DMS53 (cell line): ENCODE measurements at regions not wholly inside any gene's neighbourhood (a gene's known extent, or its start where the extent isn't known, plus 50 kb on each side); places are given as distances from the start of the nearest gene placed in this dataset.
"Not testable (repeated sequence)": the region's sequence is repeated elsewhere in the genome, so short reads cannot be mapped to it uniquely, and the experiment has no call there.

Experiments used
- DNase-seq: peaks from one replicate; lab custom pipeline; 2025; lab: John Stamatoyannopoulos, UW

DNA sequence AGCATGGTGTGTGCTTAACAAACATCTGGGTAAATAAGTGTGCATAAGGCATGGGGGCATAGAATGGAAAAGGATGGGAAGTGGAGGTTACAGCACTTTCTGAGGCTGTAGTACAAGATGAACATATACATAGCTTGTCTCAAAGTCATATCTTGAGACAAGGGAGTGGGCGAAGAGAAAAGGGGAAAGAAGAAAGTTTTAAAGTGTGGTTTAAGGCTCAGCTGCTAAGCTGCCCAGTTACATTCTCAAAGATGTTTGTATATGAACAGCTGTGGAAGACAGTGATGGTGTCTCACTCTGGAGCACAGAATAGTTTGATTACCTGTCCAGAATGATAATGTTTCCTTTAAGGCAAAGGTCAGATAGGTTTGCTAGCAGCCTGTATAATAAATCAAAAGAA lies 61.9 kb upstream of the LANCL2 start:
- no peak for DNase-seq

DNA sequence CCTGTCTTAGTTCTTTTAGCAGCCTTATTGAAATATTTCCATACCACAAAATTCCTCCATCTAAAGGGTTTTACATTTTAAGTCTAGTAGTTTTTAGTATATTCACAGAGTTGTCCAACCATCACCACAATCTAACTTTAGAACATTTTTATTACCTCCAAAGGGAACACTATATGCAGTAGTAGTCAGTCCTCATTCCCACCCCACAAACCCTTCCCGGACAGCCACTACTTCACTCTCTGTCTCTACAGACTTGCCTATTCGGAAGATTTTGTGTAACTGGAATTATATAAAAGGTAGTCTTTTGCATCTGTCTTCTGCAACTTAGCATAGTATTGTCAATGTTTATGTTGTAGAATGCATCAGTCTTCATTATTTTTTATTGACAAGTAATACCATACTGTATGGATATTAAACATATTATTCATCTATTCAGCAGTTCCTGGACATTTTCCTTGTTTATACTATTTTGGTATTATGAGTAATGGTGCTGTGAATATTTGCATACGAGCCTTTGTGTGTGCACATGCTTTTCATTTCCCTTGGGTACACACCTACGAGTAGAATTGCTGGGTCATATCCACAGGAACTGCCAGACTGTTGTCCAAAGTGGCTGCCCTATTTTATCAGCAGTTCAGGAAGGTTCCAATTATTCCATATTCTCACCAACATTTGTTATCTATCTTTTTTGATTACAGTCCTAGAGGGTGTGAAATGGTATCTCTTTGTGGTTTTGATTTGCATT lies 60.9 kb upstream of the LANCL2 start:
- peak; percentile 14 for DNase-seq

DNA sequence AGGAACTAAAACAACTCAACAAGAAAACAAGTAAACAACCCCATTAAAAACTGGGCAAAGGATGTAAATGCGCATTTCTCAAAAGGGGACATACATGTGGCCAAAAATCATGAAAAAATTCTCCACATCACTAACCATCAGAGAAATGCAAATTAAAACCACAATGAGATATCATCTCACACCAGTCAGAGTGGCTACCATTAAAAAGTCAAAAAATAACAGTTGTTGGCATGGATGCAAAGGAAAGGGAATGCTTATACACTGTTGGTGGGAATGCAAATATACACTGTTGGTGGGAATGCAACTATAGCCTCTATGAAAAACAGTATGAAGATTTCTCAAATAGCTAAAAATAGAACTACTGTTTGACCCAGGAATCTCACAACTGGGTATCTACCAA lies 60.0 kb upstream of the LANCL2 start:
- DNase-seq, result no peak

DNA sequence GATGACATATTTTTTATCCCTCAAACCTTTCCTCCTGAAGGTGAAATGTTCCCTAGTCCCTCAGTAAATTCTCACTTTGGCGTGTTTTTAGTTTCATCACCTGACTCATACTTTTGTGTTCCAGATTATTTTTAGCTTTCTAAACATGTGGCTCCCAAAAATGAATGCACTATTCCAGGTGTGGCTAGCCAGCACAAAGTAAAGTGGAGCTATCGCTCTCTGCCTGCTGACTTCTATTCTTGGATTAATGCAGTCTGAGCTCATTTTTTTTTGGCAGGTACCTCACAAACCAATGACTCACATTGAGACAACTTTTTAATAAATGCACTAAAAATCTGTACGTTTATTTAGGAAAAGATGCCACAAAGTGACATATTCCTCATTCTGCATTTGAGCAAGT lies 58.8 kb upstream of the LANCL2 start:
- no peak for DNase-seq

DNA sequence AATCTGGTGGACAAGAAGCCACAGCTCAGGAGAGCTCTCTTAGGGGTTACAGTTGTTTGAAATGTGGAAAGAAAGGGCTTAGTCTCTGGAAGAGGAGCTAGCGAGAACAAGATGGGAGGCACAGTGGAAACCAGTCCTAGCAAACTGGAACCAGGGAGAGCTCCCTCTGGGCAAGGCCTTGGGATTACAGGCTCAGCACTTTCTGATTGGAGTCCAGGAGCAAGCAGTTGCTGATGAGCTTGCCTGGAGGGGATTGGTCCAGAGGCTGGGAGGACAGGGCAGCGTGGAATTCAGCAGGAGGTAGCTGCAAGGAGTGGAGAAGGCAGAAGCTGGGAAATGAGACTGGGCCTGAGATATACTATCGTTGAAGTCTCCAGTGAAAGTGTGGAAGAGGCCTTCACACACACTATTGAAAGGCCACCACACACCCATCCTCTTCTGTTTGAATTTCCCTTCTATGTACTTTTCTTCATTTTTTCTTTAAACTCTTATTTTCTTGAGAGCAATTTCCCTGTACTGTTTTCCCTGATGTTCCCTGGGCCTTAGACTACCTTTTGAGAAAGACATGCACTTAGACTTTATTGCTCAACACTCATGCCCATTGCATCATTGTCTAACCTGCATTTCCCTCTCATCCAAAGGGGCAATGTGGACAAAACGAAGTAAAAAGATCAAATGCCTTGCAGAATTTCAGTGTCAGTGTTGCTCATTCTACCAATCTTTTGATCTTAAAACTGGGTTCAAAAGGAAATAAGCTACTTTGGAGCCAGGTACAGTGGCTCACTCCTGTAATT lies 57.8 kb upstream of the LANCL2 start:
- no peak for DNase-seq

DNA sequence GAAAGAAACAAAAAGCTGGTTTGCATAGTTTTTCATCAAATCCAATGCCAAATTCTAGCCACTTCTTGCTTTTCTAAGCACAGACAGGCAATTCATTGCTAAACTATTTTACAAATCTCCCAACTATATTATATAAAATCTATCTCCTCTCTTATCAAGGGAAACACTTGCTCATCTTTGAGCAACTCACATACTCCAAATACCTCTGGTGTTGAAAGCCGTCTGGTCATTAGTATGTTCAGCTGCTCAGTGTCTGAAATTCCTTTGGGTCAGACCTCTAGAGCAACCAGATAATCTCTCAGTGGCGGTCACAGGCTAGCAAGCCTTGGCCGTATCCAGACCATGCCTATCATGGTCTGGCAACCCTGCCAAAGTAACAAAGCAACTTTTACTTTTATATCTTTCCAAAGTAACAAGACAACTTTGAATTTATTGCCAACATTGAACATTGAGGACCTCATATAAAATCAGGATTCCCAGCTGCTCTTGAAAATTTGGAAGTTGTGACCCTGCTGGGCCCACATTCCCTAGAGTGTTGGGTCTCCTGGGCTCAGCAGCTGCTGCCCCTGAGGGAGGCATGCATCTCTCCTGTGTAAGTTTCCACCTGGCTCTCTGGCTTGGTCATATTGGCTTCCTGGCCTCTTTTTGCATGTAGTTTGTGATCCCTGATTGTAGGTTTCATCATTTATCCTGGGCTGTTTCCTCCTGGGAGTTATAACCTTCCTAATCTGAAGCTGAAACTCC lies 56.8 kb upstream of the LANCL2 start:
- no peak for DNase-seq

DNA sequence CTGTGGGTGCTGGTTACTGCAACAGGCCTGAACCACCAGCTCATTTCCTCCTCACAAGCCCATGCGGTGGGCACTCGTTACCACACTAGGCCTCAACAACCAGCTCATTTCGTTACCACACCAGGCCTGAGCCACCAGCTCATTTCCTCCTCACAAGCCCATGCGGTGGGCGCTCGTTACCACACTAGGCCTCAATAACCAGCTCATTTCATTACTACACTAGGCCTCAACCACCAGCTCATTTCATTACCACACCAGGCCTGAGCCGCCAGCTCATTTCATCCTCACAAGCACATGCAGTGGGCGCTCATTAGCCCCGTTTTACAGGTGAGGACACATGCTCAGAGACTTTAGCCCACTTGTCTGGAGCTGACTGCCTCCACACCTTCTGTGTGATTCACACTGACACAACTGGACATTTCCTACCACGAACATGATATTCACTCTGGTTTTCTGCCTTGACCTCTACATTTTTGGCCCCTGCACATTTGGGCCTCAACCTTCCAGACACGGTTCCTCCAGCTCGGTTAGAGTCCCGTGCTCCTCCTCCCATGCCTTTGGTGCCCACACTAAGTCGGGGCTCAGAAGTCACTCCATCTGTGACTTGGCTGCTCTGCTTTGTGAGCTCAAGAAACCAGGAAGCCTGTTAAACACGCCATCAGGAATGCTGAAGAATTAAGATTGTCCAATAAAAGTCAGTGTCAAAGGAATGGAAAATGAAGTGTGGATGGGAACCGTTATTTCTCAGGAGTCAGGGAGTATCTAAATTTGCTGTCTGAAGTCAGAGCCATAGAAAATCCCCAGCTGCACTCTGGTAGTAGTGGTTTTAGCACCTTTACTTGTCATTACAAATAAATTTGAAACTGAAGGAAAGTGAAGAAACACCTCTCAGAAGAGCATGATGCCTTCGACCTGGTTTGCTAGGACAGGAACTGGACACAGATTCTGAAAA lies 55.8 kb upstream of the LANCL2 start:
- no peak for DNase-seq

DNA sequence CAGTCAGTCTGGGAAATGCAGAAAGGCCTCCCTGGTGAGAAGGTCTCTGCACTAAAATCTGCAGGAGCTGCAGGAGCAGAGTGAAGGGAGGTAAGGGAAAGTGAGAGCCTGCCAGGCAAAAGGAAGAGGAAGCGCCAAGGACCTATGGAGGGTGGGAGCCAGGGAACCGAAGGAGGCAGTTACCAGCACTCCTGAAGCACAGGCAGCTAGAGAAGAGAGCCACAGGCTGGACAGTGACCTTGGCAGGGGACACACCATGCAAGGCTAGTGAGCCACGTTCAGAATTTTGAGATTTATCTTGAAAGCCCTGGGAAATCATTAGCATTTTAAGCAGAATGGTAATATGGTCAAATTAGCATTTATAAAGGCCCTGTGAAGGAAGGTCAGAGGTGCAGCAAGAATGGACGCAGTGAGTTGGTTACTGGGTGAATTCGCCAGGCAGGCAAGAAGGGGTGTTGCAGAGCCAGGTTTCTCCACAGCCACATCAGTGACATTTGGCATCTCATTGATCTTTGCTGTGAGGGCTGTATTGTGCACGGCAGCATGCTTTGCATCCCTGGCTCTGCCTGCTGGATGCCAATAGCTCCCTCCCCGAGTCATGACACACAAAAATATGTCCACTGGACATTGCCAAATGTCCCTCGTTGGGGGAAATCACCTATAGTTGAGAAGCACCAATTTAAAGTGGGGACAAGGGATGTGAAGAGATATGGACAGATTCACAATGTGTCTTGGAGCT lies 54.7 kb upstream of the LANCL2 start:
- no peak for DNase-seq

DNA sequence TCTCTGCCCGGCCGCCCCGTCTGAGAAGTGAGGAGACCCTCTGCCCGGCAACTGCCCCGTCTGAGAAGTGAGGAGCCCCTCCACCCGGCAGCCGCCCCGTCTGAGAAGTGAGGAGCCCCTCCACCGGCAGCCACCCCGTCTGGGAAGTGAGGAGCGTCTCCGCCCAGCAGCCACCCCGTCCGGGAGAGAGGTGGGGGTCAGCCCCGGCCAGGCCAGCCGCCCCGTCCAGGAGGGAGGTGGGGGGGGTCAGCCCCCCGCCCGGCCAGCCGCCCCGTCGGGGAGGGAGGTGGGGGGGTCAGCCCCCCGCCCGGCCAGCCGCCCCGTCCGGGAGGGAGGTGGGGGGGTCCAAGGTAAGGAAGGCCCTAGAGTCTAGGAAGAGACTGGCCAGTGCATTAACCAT lies 53.2 kb upstream of the LANCL2 start:
- not testable (repeated sequence) for DNase-seq

DNA sequence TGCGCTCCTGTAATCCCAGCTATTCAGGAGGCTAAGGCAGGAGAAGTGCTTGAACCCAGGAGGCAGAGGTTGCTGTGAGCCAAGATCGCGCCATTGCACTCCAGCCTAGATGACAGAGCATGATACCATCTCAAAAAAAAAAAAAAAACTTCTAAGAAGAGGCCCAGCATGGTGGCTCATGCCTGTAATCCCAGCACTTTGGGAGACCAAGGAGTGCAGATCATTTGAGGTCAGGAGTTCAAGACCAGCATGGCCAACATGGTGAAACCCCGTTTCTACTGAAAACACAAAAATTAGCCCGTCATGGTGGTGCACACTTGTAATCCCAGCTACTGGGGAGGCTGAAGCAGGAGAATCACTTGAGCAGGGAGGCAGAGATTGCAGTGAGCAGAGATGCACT lies 51.5 kb upstream of the LANCL2 start:
- not testable (repeated sequence) for DNase-seq

DNA sequence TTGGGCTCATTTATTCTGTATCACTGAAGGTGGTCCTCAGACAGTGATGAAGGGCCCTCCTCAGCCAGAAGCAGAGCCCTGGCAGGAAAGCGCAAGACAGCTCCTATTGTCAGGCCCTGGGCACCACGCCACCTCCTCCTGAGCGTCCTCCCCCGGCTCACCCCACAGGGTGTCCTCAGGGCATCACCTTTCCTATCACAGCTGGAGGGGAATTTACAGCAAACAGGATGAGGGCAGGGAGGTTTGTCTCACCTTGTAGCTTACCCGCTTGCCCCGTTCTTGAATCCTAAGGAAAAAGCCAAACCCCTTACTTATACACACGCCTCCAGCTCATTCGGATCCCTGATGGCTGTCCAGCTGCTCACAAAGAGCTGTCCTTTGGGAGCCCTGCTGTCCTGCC lies 50.2 kb upstream of the LANCL2 start:
- no peak for DNase-seq
